Osteocyte (in vitro differentiated cells): ENCODE measurements at regions not wholly inside any gene's neighbourhood (a gene's known extent, or its start where the extent isn't known, plus 50 kb on each side); places are given as distances from the start of the nearest gene placed in this dataset.

Source experiments
- DNase-seq: peaks from one replicate; pipeline ENCODE4 v3.0.0; 2021; ENCODE audit warnings: mixed read lengths; ENCODE audit not compliant: unreplicated experiment; ENCODE audit errors: extremely low spot score
- H3K27ac Mint-ChIP-seq: one replicate; pipeline ENCODE4 v1.8.0; 2021; ENCODE audit warnings: mild to moderate bottlenecking, mixed read lengths; ENCODE audit not compliant: unreplicated experiment
- H3K27me3 Mint-ChIP-seq: one replicate; pipeline ENCODE4 v1.8.0; 2021; ENCODE audit warnings: mixed read lengths; ENCODE audit not compliant: unreplicated experiment
- H3K36me3 Mint-ChIP-seq: one replicate; pipeline ENCODE4 v1.8.0; 2021; ENCODE audit warnings: mixed read lengths; ENCODE audit not compliant: unreplicated experiment
- H3K4me1 Mint-ChIP-seq: one replicate; pipeline ENCODE4 v1.8.0; 2021; ENCODE audit warnings: mixed read lengths; ENCODE audit not compliant: unreplicated experiment
- H3K4me3 Mint-ChIP-seq: one replicate; pipeline ENCODE4 v1.8.0; 2021; ENCODE audit warnings: mild to moderate bottlenecking, moderate library complexity, mixed read lengths; ENCODE audit not compliant: unreplicated experiment
- H3K9me3 Mint-ChIP-seq: one replicate; pipeline ENCODE4 v1.8.0; 2021; ENCODE audit warnings: mixed read lengths; ENCODE audit not compliant: unreplicated experiment
- CTCF ChIP-seq: fragments of 200-600 bp; sonication (generic); IDR thresholded peaks from 2 replicates; pipeline ENCODE4 v1.5.0; 2021; ENCODE audit warnings: antibody characterized with exemption, mild to moderate bottlenecking, moderate library complexity

GRCh38 chr4:36815536-36815935 lies 429.0 kb upstream of the NWD2 start:
- peaks cover 3% of the 10 kb centered on the region for H3K9me3 Mint-ChIP-seq
- H3K4me3 Mint-ChIP-seq, result no peak overlapping the region
- no peaks in the 10 kb centered on the region for H3K27me3 Mint-ChIP-seq
- no peaks in the 10 kb centered on the region for H3K4me1 Mint-ChIP-seq
- DNase-seq, result no peak
- no peak overlapping the region for H3K27ac Mint-ChIP-seq
- H3K36me3 Mint-ChIP-seq, result no peaks in the 10 kb centered on the region
- TF ChIP-seq CTCF, result no peak

DNA sequence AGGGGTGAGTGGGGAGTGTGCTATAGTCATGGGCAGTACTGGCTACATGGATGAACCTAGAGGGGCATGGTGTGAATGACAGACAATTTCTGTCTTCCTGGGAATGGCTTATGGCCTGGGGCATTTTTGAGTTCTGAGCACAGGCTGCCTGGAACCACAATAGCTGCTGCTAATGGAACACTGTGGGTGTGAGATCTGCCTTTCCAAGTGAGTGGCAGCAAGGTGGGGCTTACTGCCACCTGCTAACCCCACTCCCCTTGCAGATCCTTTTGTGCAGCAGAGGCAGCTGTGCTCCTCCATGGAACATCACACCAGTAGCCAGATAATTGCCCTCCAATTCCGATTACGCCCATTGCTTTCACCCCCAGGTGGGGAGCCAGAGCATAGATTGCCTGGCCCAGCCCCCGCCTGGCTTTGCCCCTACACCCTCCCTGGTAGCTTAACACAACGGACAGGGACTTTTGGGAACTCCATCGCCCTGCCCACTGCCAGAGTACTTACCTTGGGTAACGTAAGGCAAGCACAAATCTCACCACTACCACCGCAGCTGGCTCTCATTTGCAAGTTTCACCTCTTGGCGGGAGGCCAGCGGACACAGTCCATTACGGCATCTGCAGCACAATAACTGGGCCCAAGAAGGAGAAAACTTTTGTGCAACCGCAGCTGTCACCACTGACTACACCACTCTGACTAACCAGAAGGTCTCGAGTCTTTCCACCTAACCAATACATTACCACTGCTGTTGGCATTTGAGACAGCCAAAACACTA lies 421.2 kb upstream of the NWD2 start:
- no peak overlapping the region for H3K27ac Mint-ChIP-seq
- no peak for DNase-seq
- no peaks in the 10 kb centered on the region for H3K27me3 Mint-ChIP-seq
- H3K9me3 Mint-ChIP-seq, result peaks cover 27% of the 10 kb centered on the region
- no peak for TF ChIP-seq CTCF
- H3K4me3 Mint-ChIP-seq, result no peak overlapping the region
- H3K36me3 Mint-ChIP-seq, result no peaks in the 10 kb centered on the region
- H3K4me1 Mint-ChIP-seq, result no peaks in the 10 kb centered on the region

DNA sequence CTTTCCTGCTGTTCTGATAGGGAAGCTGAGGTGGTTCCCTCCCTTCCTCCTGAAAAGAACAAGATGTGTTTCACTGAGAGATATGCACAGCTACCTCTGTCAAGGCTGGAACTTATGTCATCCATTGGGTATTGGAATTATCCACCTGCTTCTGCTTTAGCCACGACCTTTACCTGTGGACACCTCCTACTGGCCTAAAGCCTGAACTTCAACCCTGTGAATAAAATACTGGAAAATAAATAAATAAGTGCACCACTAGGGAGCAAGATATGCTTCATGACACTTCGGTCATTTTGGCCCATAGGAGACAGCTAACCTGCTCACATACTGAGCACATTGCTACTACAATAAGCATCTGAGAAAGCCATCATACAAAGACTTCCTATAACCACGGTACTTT lies 419.9 kb upstream of the NWD2 start:
- no peak overlapping the region for H3K27ac Mint-ChIP-seq

GRCh38 chr4:36835246-36835645 lies 409.3 kb upstream of the NWD2 start:
- H3K9me3 Mint-ChIP-seq, result no peaks in the 10 kb centered on the region

More for the DNA sequence above, 419.9 kb upstream of the NWD2 start:
- peaks cover 38% of the 10 kb centered on the region for H3K9me3 Mint-ChIP-seq
- no peaks in the 10 kb centered on the region for H3K4me1 Mint-ChIP-seq
- no peak for TF ChIP-seq CTCF
- no peaks in the 10 kb centered on the region for H3K27me3 Mint-ChIP-seq
- DNase-seq, result no peak
- no peaks in the 10 kb centered on the region for H3K36me3 Mint-ChIP-seq
- no peak overlapping the region for H3K4me3 Mint-ChIP-seq

More at GRCh38 chr4:36835246-36835645, 409.3 kb upstream of the NWD2 start:
- Mint-ChIP-seq H3K4me3 (no peak overlapping the region), H3K4me1 (no peaks in the 10 kb centered on the region), H3K27ac (no peak overlapping the region), H3K36me3 (no peaks in the 10 kb centered on the region), H3K27me3 (no peaks in the 10 kb centered on the region)
- no peak for DNase-seq
- TF ChIP-seq CTCF, result no peak
